Fibroblast of upper back skin (primary cell): ENCODE measurements at regions not wholly inside any gene's neighbourhood (a gene's known extent, or its start where the extent isn't known, plus 50 kb on each side); places are given as distances from the start of the nearest gene placed in this dataset.

Source experiments
- DNase-seq: peaks from one replicate; pipeline ENCODE4 v3.0.0-alpha.2; 2013

GRCh38 chr2:20913491-20913890 is 90.6 kb upstream of the LDAH start:
- DNase-seq, result no peak

DNA sequence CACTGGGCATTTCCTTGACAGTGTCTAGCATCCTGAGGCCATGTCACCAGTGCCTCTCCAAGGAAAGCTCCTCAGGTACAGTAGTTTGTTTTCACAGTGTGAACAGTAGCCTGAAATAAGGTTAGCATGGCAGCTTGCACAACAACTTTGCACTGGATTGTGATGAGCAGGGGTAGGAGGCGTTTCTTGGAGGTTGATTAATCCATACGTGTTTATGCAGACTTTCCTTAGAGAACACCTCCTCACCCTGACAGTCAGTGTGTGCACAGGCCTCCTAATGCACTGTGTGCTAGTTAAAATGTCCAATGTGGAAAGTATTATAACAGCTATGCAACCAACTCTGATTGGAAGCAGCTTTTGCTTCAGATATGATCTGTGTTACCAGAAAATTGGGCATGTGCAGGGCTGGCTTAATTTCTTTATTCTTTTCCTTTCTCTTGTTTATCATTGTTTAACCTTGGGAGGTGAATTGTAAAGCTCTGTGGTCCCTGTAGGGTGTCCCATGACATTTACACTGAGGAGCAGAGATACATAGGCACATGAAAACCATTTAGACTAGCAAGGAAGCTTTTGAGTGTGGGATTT is 77.2 kb upstream of the LDAH start:
- no peak for DNase-seq

- DNase-seq, result no peak
Observed at GRCh38 chr2:20897874-20898453, 75.1 kb upstream of the LDAH start.

GRCh38 chr2:20897047-20897446 is 74.1 kb upstream of the LDAH start:
- DNase-seq, result no peak

DNA sequence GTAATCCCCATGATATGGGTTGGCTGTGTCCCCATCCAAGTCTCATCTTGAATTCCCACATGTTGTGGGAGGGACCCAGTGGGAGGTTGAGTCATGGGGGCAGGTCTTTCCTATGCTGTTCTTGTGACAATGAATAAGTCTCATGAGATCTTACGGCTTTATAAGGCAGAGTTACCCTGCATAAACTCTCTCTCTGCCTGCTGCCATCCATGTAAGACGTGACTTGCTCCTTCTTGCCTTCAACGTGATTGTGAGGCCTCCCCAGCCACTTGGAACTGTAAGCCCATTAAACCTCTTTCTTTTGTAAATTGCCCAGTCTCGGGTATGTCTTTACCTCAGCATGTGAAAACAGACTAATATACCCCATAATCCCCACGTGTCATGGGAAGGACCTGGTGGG is 61.9 kb upstream of the LDAH start:
- no peak for DNase-seq

DNA sequence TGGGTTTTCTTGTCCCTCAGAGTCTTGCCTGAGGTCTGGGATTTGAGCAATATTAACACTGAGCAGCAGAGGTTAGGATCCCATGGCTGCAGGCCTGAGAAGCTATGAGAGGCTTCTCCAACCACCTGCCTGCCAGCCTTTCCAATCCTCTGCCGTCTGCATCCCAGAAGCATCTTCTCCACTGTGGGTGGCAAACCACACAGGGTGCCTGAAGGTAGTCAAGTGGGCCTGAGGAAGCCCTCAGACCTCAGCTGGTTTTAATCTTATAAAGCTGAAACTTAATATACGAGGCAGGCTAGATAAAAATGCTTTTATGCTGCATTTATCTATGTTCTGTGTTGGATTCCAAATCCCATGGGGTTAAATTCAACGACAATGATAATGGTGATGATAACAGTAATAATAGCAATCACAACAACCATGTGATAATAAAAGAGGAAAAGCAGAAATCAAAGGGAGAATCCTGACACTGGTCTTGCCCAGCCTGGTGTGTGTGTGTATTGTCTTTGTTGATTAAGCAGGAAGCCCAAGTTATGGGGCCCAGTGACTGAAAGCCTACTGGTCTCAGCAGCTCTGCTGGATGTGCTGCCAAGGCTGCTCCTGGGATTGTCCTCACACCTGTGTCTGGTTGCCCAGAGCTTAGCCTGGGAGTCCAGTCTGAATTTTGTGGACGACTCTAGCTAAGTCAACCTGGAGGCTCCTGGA is 59.7 kb upstream of the LDAH start:
- no peak for DNase-seq

DNA sequence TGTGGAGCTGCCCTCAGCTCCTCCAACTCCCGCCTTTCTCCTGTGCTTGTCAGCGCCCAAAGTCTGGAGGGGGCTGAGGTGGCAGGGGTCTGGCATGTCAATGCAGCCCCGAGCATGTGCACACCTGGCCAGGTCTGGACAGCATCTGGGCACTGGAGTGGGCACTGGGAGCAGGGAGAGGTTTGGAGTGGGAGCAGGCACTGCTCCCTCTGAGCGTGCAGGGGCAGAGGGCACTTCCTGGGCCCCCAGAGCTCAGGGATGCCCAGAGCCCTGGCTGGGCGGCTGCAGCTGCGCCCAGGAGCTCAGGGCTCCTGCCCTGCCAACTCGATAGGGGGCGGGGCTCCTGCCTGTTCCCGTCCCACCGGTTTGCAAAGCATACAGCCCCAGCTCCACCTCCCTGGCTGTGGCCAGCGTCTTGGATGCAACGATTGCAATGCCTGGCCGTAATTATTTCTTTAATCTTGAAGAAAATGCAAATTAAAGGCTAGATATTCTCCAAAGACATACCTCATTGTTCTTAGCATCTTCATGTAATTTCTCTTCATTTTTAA is 57.4 kb upstream of the LDAH start:
- DNase-seq, result no peak

DNA sequence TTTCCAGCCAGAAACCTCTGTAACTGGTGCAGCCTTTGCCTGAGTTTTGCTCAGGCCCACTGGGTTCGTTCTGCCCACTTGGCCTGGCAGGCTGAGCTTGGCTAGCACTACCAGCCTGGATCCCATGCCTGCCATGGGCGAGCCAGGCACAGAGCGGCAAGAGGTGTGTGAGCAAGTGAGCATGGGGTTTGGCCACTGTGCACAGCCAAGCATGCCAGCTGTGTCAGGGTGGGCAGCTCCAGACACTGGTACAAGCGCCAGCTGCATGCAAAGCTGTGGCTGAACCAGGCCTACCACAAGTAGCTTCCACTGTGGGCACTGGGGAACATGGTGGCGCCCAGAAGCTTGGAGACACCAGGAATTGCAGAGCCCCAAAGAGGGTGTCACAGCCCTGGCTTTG is 56.3 kb upstream of the LDAH start:
- DNase-seq, result no peak

GRCh38 chr2:20877960-20878359 is 55.1 kb upstream of the LDAH start:
- DNase-seq, result peak; percentile 10
